ENCODE measurements at regions not wholly inside any gene's neighbourhood (a gene's known extent, or its start where the extent isn't known, plus 50 kb on each side); places are given as distances from the start of the nearest gene placed in this dataset.
A peak's percentile ranks its signal among the peaks of the same experiment; 100 is the strongest.

GRCh38 chr14:38900887-38901286 is 202.1 kb downstream of the SEC23A start:
- DNase-seq: no peak

GRCh38 chr14:38887696-38888095 is 215.3 kb downstream of the SEC23A start:
- DNase-seq: no peak

GRCh38 chr14:38884109-38884508 is 218.9 kb downstream of the SEC23A start:
- no peak for DNase-seq

- DNase-seq: no peak
Measured at GRCh38 chr14:38883127-38883526, 219.9 kb downstream of the SEC23A start.

GRCh38 chr14:38882533-38882932 is 220.5 kb downstream of the SEC23A start:
- DNase-seq: no peak

- no peak for DNase-seq
Measured at GRCh38 chr14:38880643-38881524, 222.2 kb downstream of the SEC23A start.

- DNase-seq: no peak
Measured at GRCh38 chr14:38877744-38878388, 225.2 kb downstream of the SEC23A start.

GRCh38 chr14:38874721-38875120 is 228.3 kb downstream of the SEC23A start:
- no peak for DNase-seq

- DNase-seq: no peak
Measured at GRCh38 chr14:38873941-38874612, 229.0 kb downstream of the SEC23A start.

GRCh38 chr14:38870296-38870836 is 232.7 kb downstream of the SEC23A start:
- DNase-seq: no peak

- DNase-seq: no peak
Measured at GRCh38 chr14:38868399-38869290, 234.4 kb downstream of the SEC23A start.

- peak; percentile 57 for DNase-seq
Measured at GRCh38 chr14:38867561-38868150, 235.4 kb downstream of the SEC23A start.

GRCh38 chr14:38866461-38866860 is 236.6 kb downstream of the SEC23A start:
- no peak for DNase-seq

- DNase-seq: no peak
Measured at GRCh38 chr14:38862366-38862765, 240.7 kb downstream of the SEC23A start.

- DNase-seq: no peak
Measured at GRCh38 chr14:38860530-38860929, 242.5 kb downstream of the SEC23A start.

GRCh38 chr14:38856798-38857197 is 246.2 kb downstream of the SEC23A start:
- DNase-seq: no peak

GRCh38 chr14:38855513-38855912 is 247.5 kb downstream of the SEC23A start:
- no peak for DNase-seq

- no peak for DNase-seq
Measured at GRCh38 chr14:38851111-38851510, 251.9 kb downstream of the SEC23A start.

- no peak for DNase-seq
Measured at GRCh38 chr14:38850664-38851063, 252.4 kb downstream of the SEC23A start.

- DNase-seq: no peak
Measured at GRCh38 chr14:38848243-38848935, 254.6 kb downstream of the SEC23A start.

GRCh38 chr14:38847161-38847560 is 255.9 kb downstream of the SEC23A start:
- no peak for DNase-seq
